HG03432 (cell line): ENCODE measurements at regions not wholly inside any gene's neighbourhood (a gene's known extent, or its start where the extent isn't known, plus 50 kb on each side); places are given as distances from the start of the nearest gene placed in this dataset.
A peak's percentile ranks its signal among the peaks of the same experiment; 100 is the strongest.
"Not testable (repeated sequence)": the region's sequence is repeated elsewhere in the genome, so short reads cannot be mapped to it uniquely, and the experiment has no call there.

Experiments
- ATAC-seq: cut with Tn5 transposase; IDR thresholded peaks from one replicate; pipeline ENCODE4 v1.9.1; 2021; ENCODE audit warnings: mild to moderate bottlenecking, moderate library complexity; ENCODE audit not compliant: unreplicated experiment

GRCh38 chr14:97068293-97068692 lies 271.1 kb downstream of the VRK1 start:
- not testable (repeated sequence) for ATAC-seq

GRCh38 chr14:97070259-97070658 lies 273.1 kb downstream of the VRK1 start:
- ATAC-seq = no peak

GRCh38 chr14:97071177-97071576 lies 274.0 kb downstream of the VRK1 start:
- no peak for ATAC-seq

GRCh38 chr14:97073622-97074021 lies 276.4 kb downstream of the VRK1 start:
- ATAC-seq = no peak

GRCh38 chr14:97074456-97074855 lies 277.3 kb downstream of the VRK1 start:
- ATAC-seq = no peak

GRCh38 chr14:97074856-97075255 lies 277.7 kb downstream of the VRK1 start:
- no peak for ATAC-seq

- ATAC-seq = peak; percentile 83
Observed at GRCh38 chr14:97077253-97077653, 280.1 kb downstream of the VRK1 start.

GRCh38 chr14:97077687-97078086 lies 280.5 kb downstream of the VRK1 start:
- peak; percentile 22 for ATAC-seq

GRCh38 chr14:97080991-97081390 lies 283.8 kb downstream of the VRK1 start:
- no peak for ATAC-seq

GRCh38 chr14:97095269-97095668 lies 298.1 kb downstream of the VRK1 start:
- ATAC-seq = no peak

- ATAC-seq = no peak
Observed at GRCh38 chr14:97097296-97097695, 300.1 kb downstream of the VRK1 start.

GRCh38 chr14:97100306-97100705 lies 303.1 kb downstream of the VRK1 start:
- no peak for ATAC-seq

- no peak for ATAC-seq
Observed at GRCh38 chr14:97101561-97101960, 304.4 kb downstream of the VRK1 start.

- no peak for ATAC-seq
Observed at GRCh38 chr14:97104029-97104428, 306.8 kb downstream of the VRK1 start.

GRCh38 chr14:97106166-97106565 lies 309.0 kb downstream of the VRK1 start:
- peak; percentile 63 for ATAC-seq

- ATAC-seq = peak; percentile 17
Observed at GRCh38 chr14:97106609-97107008, 309.4 kb downstream of the VRK1 start.

GRCh38 chr14:97107080-97107479 lies 309.9 kb downstream of the VRK1 start:
- no peak for ATAC-seq

- ATAC-seq = no peak
Observed at GRCh38 chr14:97107760-97108159, 310.6 kb downstream of the VRK1 start.

- no peak for ATAC-seq
Observed at GRCh38 chr14:97109234-97109633, 312.1 kb downstream of the VRK1 start.

- no peak for ATAC-seq
Observed at GRCh38 chr14:97113339-97113738, 316.2 kb downstream of the VRK1 start.

GRCh38 chr14:97116546-97116945 lies 319.4 kb downstream of the VRK1 start:
- no peak for ATAC-seq

GRCh38 chr14:97117693-97118092 lies 320.5 kb downstream of the VRK1 start:
- no peak for ATAC-seq

GRCh38 chr14:97120204-97120603 lies 323.0 kb downstream of the VRK1 start:
- ATAC-seq = peak; percentile 21

GRCh38 chr14:97120611-97121031 lies 323.4 kb downstream of the VRK1 start:
- peak; percentile 86 for ATAC-seq
